ENCODE measurements at regions not wholly inside any gene's neighbourhood (a gene's known extent, or its start where the extent isn't known, plus 50 kb on each side); places are given as distances from the start of the nearest gene placed in this dataset.

DNA sequence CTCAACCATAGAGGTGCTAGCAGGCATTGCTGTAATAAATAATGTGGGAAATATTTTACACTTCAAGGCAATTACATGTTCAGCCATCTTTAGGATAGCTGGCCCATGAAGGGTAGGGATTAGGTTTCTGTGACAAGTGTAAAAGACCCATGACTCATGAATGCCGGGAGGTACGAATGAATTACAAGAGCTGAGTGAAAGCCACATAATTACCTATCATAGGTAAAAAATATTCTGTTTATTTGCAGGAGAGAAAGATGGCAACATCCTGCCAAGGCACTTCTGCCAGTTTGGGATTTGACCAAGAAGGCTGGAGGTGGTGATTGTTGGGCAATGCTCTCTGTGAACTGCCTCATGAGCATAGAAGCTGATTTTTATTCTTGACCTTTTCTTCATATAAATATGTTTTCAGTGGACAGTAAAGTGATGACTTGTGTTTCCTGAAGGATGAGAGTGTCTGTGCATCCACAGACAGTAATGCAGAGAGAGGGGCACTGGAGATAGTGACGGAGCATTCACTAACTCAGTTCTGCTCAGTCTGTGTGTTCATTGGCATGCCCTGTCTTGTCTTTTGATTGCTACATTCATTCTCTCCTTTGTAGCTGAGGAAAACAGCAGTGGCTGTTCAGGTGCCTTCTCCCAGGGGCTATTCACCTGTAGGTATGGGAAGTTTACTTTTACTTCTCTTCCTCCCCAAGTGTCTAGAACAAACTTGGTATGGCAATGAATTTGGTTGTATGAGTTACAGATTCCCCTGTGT lies 481.1 kb downstream of the TFAP2B start:
- H3K9me3 ChIP-seq, result no peaks in the 10 kb centered on the region
- DNase-seq (ENCODE audit: low spot score in 2 of 2), result no peak
- H3K27me3 ChIP-seq, result no peaks in the 10 kb centered on the region
- no peak overlapping the region for H3K4me3 ChIP-seq
- peaks cover 12% of the 10 kb centered on the region for H3K4me1 ChIP-seq
- 45% methylated on average over 3 of the region's 3 CpGs for WGBS
- peak overlapping the region; percentile 42 for H3K27ac ChIP-seq
- no peaks in the 10 kb centered on the region for H3K36me3 ChIP-seq
- TF ChIP-seq, protein P1, sequence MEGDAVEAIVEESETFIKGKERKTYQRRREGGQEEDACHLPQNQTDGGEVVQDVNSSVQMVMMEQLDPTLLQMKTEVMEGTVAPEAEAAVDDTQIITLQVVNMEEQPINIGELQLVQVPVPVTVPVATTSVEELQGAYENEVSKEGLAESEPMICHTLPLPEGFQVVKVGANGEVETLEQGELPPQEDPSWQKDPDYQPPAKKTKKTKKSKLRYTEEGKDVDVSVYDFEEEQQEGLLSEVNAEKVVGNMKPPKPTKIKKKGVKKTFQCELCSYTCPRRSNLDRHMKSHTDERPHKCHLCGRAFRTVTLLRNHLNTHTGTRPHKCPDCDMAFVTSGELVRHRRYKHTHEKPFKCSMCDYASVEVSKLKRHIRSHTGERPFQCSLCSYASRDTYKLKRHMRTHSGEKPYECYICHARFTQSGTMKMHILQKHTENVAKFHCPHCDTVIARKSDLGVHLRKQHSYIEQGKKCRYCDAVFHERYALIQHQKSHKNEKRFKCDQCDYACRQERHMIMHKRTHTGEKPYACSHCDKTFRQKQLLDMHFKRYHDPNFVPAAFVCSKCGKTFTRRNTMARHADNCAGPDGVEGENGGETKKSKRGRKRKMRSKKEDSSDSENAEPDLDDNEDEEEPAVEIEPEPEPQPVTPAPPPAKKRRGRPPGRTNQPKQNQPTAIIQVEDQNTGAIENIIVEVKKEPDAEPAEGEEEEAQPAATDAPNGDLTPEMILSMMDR (IDR thresholded peaks at IDR 0.05), result no peak
- TF ChIP-seq POLR2AphosphoS5 (IDR thresholded peaks at IDR 0.05), result no peak
- TF ChIP-seq EP300 (IDR thresholded peaks at IDR 0.05), result no peak
- no peak for TF ChIP-seq POLR2A (IDR thresholded peaks at IDR 0.05)

DNA sequence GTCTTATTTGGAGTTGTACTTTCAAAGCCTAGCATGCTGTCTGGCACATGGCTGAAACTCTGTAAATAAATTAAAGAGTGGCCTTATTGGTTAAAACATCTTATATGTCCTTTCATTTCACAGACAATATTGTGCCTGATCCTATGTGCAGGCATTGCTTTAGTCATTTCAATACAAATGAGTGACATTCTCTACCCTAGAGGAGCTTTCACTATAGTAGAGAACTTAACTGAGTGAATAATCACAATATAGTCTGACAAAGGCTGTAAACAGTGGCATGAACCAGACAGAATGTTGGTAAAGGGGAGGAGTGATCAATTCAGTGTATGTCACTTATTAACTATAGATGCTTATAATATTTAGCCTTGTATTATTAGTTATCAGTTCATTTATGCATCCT lies 481.8 kb downstream of the TFAP2B start:
- Histone ChIP-seq H3K36me3 (no peaks in the 10 kb centered on the region), H3K27me3 (no peaks in the 10 kb centered on the region), H3K27ac (peak overlapping the region; percentile 42), H3K4me3 (no peak overlapping the region), H3K4me1 (peaks cover 12% of the 10 kb centered on the region), H3K9me3 (no peaks in the 10 kb centered on the region)
- no peak for DNase-seq (ENCODE audit: low spot score in 2 of 2)
- TF ChIP-seq EP300 (IDR thresholded peaks at IDR 0.05), result no peak
- TF ChIP-seq POLR2A (IDR thresholded peaks at IDR 0.05), result no peak
- TF ChIP-seq POLR2AphosphoS5 (IDR thresholded peaks at IDR 0.05), result no peak
- TF ChIP-seq, protein P1 (IDR thresholded peaks at IDR 0.05), result no peak

DNA sequence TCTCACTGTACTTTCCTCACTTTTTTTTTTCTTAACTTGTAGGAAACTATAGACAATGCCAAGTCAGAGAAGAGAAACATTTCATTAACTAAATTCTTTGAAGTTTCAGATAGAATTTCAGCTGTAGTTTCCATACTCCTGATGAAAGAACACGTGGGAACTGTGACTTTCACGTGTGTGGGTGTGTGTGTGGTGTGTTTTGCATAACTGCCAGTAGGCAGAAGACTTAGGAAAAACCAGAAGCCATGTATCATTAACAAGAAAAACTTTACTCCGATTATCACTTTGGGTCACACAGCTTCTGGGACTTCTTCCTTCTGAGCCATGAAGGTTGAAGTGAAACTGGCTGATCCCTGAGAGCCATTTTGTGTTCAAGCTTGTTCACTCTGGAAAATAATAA lies 483.3 kb downstream of the TFAP2B start:
- Histone ChIP-seq H3K4me1 (peaks cover 12% of the 10 kb centered on the region), H3K4me3 (no peak overlapping the region), H3K9me3 (no peaks in the 10 kb centered on the region), H3K27ac (no peak overlapping the region), H3K27me3 (no peaks in the 10 kb centered on the region), H3K36me3 (no peaks in the 10 kb centered on the region)
- DNase-seq (ENCODE audit: low spot score in 2 of 2), result no peak
- WGBS, result 23% methylated on average over 3 of the region's 3 CpGs
- TF ChIP-seq, protein P1 (IDR thresholded peaks at IDR 0.05), result no peak
- no peak for TF ChIP-seq POLR2A (IDR thresholded peaks at IDR 0.05)
- no peak for TF ChIP-seq POLR2AphosphoS5 (IDR thresholded peaks at IDR 0.05)
- no peak for TF ChIP-seq EP300 (IDR thresholded peaks at IDR 0.05)

DNA sequence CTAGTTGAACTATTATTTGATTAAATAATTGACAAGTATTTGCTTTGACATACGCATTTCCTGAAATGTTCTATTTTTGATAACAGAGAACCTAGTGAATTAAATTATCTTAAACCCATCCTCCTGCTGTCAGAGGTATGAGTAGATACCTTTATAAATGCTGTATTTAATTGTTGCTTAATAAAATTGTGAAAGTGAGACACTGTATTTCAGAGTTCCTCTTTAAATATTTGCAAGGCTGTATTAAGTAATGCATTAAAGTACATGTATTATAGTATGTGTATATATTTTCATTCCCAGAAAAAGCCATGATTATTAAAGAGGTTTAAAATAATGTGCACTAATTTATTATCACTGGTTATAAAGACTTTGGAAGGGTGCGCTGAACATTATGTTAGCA lies 483.8 kb downstream of the TFAP2B start:
- TF ChIP-seq POLR2AphosphoS5 (IDR thresholded peaks at IDR 0.05) (no peak), POLR2A (IDR thresholded peaks at IDR 0.05) (no peak), EP300 (IDR thresholded peaks at IDR 0.05) (no peak)
- TF ChIP-seq, protein P1 (IDR thresholded peaks at IDR 0.05), result no peak
- no peaks in the 10 kb centered on the region for H3K9me3 ChIP-seq
- H3K27ac ChIP-seq, result no peak overlapping the region
- WGBS, result 93% methylated on average over 2 of the region's 2 CpGs
- peaks cover 12% of the 10 kb centered on the region for H3K4me1 ChIP-seq
- H3K27me3 ChIP-seq, result no peaks in the 10 kb centered on the region
- no peak overlapping the region for H3K4me3 ChIP-seq
- H3K36me3 ChIP-seq, result no peaks in the 10 kb centered on the region
- no peak for DNase-seq (ENCODE audit: low spot score in 2 of 2)

DNA sequence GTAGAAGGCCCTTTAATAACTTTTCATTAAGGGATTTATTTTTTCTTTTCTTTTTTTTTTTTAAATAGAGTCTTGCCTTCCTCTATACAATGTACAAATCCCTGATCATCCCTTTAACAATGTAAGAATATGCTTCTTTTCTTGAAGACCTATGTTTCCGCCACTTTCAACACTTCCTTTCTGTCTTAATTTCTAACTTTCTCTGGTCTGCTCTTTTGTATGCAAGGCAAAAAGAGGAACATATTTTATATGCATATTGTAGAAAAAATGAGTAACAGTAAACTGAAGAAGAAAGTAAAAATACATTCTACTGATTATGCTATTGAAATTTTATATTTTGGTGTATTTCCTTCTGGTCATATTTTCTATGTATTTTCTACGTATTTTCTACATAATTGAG lies 484.7 kb downstream of the TFAP2B start:
- peaks cover 12% of the 10 kb centered on the region for H3K4me1 ChIP-seq
- H3K36me3 ChIP-seq, result no peaks in the 10 kb centered on the region
- WGBS, result 87% methylated on average over 2 of the region's 2 CpGs
- H3K4me3 ChIP-seq, result no peak overlapping the region
- no peak for DNase-seq (ENCODE audit: low spot score in 2 of 2)
- no peak overlapping the region for H3K27ac ChIP-seq
- TF ChIP-seq, protein P1 (IDR thresholded peaks at IDR 0.05), result no peak
- TF ChIP-seq POLR2AphosphoS5 (IDR thresholded peaks at IDR 0.05) (no peak), POLR2A (IDR thresholded peaks at IDR 0.05) (no peak), EP300 (IDR thresholded peaks at IDR 0.05) (no peak)
- H3K9me3 ChIP-seq, result no peaks in the 10 kb centered on the region
- no peaks in the 10 kb centered on the region for H3K27me3 ChIP-seq

Data from suprapubic skin (tissue), 4 donors.